A549 (cell line): ENCODE measurements at regions not wholly inside any gene's neighbourhood (a gene's known extent, or its start where the extent isn't known, plus 50 kb on each side); places are given as distances from the start of the nearest gene placed in this dataset.
A peak's percentile ranks its signal among the peaks of the same experiment; 100 is the strongest.

Experiments
- CEBPB ChIP-seq, 2 experiments: fragments of >200 bp in 1 of 2; sonication (Bioruptor Twin) in 1 of 2; formaldehyde crosslinking in 1 of 2; IDR thresholded peaks; 2 replicates each; pipeline ENCODE4 v1.6.1; 2012 to 2016
- EHF ChIP-seq: fragments of 250-450 bp; sonication (Bioruptor Pico); IDR thresholded peaks from 2 replicates; pipeline ENCODE4 v1.5.0; 2020; ENCODE audit warnings: mild to moderate bottlenecking
- EHMT2 ChIP-seq: fragments of 200-600 bp; sonication (generic); IDR thresholded peaks from 2 replicates; pipeline ENCODE4 v1.6.1; 2016; ENCODE audit warnings: antibody characterized with exemption, low read depth, mild to moderate bottlenecking, moderate library complexity
- NR3C1 ChIP-seq: fragments of >200 bp; sonication (Bioruptor Twin); formaldehyde crosslinking; IDR thresholded peaks from 3 replicates; pipeline ENCODE4 v1.6.1; 2017
- TF ChIP-seq, protein P1 (sequence below): fragments of 150-350 bp; IDR thresholded peaks from 2 replicates; pipeline ENCODE4 v1.6.1; 2014; ENCODE audit warnings: low read depth, mild to moderate bottlenecking, low read length
- TF ChIP-seq, protein P2 (sequence below): fragments of >200 bp; sonication (Bioruptor Twin); formaldehyde crosslinking; IDR thresholded peaks from 3 replicates; pipeline ENCODE4 v1.5.1; 2016

DNA sequence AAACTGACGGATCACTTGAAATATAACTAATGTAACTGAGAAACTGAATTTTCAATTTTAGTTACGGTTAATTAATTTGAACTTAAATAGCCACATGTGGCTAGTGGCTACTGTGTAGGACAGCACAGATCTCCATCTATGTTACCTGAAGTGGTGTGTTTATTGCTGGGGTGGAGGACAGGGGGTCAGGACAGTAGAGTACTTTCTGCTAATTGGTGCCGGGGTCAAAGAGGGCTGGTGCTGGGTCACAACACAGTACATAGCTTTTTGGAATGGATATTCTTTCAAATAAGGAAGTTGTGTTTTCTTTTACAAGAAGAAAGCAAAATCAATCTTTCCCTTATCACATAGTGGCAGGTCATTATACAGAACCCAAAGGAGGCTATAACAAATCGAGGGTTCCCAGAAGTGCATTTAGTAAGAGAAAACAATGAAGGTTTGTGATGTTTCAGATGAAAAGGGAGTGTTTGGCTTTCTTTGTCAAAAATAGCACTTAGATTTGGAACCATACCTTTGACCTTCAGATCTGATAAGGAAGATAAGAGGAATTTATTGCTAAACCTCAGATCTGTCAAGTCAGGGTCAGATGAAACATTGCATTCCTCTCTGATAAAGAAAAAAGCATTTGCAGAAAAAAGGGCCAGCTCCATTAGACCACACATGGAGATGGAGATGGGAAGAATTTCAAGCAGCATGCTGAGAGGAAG, 384.5 kb downstream of the AASDHPPT start:
- TF ChIP-seq, protein P1, sequence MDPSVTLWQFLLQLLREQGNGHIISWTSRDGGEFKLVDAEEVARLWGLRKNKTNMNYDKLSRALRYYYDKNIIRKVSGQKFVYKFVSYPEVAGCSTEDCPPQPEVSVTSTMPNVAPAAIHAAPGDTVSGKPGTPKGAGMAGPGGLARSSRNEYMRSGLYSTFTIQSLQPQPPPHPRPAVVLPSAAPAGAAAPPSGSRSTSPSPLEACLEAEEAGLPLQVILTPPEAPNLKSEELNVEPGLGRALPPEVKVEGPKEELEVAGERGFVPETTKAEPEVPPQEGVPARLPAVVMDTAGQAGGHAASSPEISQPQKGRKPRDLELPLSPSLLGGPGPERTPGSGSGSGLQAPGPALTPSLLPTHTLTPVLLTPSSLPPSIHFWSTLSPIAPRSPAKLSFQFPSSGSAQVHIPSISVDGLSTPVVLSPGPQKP = no peak
- TF ChIP-seq, protein P2, sequence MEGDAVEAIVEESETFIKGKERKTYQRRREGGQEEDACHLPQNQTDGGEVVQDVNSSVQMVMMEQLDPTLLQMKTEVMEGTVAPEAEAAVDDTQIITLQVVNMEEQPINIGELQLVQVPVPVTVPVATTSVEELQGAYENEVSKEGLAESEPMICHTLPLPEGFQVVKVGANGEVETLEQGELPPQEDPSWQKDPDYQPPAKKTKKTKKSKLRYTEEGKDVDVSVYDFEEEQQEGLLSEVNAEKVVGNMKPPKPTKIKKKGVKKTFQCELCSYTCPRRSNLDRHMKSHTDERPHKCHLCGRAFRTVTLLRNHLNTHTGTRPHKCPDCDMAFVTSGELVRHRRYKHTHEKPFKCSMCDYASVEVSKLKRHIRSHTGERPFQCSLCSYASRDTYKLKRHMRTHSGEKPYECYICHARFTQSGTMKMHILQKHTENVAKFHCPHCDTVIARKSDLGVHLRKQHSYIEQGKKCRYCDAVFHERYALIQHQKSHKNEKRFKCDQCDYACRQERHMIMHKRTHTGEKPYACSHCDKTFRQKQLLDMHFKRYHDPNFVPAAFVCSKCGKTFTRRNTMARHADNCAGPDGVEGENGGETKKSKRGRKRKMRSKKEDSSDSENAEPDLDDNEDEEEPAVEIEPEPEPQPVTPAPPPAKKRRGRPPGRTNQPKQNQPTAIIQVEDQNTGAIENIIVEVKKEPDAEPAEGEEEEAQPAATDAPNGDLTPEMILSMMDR = no peak
- TF ChIP-seq NR3C1 (no peak), CEBPB (IDR thresholded peaks at IDR 0.05) (peak; percentile 29 to 34; a peak in 3 of 4 replicates), EHMT2 (no peak), EHF (CRISPR knock-in tag) (no peak)
